ENCODE measurements at regions not wholly inside any gene's neighbourhood (a gene's known extent, or its start where the extent isn't known, plus 50 kb on each side); places are given as distances from the start of the nearest gene placed in this dataset.
A peak's percentile ranks its signal among the peaks of the same experiment; 100 is the strongest.

- Histone ChIP-seq H3K4me1 (no peaks in the 10 kb centered on the region), H3K4me3 (no peak overlapping the region), H3K36me3 (no peaks in the 10 kb centered on the region), H3K9me3 (no peaks in the 10 kb centered on the region), H3K27ac (no peak overlapping the region), H3K27me3 (no peaks in the 10 kb centered on the region)
- ATAC-seq: no peak
- TF ChIP-seq, protein P1, sequence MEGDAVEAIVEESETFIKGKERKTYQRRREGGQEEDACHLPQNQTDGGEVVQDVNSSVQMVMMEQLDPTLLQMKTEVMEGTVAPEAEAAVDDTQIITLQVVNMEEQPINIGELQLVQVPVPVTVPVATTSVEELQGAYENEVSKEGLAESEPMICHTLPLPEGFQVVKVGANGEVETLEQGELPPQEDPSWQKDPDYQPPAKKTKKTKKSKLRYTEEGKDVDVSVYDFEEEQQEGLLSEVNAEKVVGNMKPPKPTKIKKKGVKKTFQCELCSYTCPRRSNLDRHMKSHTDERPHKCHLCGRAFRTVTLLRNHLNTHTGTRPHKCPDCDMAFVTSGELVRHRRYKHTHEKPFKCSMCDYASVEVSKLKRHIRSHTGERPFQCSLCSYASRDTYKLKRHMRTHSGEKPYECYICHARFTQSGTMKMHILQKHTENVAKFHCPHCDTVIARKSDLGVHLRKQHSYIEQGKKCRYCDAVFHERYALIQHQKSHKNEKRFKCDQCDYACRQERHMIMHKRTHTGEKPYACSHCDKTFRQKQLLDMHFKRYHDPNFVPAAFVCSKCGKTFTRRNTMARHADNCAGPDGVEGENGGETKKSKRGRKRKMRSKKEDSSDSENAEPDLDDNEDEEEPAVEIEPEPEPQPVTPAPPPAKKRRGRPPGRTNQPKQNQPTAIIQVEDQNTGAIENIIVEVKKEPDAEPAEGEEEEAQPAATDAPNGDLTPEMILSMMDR (IDR thresholded peaks at IDR 0.05): no peak
- intact Hi-C loops (cut with DNase I): no loop called here
- DNase-seq: no peak
Observed at GRCh38 chr19:31098836-31099235, 250.4 kb downstream of the TSHZ3 start.

DNA sequence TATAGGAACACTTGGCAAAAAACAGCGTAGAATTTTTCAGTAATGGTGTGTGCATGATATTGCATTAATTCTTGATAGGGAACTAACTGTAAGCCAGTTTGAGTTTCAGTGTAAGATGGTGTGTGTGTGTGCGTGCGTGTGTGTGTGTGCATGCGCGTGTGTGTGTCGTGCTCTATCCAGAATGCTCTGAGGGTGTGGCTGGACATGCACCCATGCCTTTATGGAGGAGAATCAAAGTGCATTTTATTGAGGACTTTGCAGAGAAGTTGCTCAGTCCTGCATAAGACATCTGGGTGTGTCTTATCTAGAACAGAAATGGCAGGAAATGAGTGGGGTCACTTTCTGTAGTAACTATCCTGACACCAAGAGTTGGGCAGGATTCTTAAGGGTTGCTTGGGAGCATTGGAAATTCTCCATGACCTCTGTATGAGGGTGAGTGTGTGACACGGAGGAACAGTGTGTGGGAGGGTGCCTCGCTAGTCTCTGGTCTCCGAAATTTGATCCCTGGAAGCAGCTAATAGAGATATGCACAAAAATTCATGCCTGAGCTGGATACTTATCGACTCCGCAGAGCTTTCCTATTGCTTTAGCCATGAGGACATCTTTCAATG is 252.2 kb downstream of the TSHZ3 start:
- Histone ChIP-seq H3K27me3 (no peaks in the 10 kb centered on the region), H3K36me3 (no peaks in the 10 kb centered on the region), H3K27ac (no peak overlapping the region), H3K9me3 (no peaks in the 10 kb centered on the region), H3K4me3 (no peak overlapping the region), H3K4me1 (no peaks in the 10 kb centered on the region)
- no peak for ATAC-seq
- no peak for DNase-seq
- intact Hi-C loops (cut with DNase I): no loop called here
- TF ChIP-seq, protein P1 (IDR thresholded peaks at IDR 0.05): no peak

DNA sequence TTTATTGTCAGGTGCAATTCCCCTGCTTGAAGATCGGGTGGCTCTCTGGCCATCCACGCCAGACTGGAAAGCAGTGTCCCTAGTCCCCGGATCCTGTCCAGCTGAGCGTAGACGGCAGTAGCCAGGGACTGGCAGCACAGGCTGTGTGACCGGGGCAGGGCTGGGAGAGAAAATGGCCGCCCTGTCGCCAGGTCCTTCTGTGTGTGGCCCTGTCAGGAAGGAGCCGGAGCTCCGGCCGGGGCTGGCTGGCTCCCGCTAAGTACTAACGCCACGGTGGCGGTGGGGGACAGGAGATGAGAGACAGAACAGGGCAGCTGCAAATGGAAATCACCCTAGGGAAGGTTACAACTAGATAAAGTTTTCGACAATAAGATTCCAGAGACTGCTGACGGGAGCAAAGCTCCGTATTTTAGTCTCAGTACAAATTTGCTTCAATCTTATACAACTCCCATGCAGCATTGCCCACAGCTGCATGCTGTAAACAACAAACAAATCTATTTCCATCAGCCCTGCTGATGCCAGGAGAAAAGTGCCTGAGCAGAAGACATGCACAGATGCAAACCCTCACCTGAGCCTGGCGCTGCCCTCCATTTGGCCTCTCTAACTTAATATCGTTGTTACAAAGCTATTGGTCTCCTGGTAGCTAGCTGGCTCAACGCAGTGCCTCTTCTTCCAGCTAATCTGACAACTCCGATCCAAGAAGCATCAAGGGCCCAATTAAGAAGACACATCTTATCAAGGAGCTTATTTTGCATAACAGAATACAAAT is 253.0 kb downstream of the TSHZ3 start:
- TF ChIP-seq, protein P1 (IDR thresholded peaks at IDR 0.05): no peak
- no peaks in the 10 kb centered on the region for H3K9me3 ChIP-seq
- no peaks in the 10 kb centered on the region for H3K36me3 ChIP-seq
- no peak for ATAC-seq
- H3K4me3 ChIP-seq: no peak overlapping the region
- intact Hi-C loops (cut with DNase I): no loop called here
- H3K27ac ChIP-seq: no peak overlapping the region
- H3K27me3 ChIP-seq: no peaks in the 10 kb centered on the region
- H3K4me1 ChIP-seq: no peaks in the 10 kb centered on the region
- no peak for DNase-seq

DNA sequence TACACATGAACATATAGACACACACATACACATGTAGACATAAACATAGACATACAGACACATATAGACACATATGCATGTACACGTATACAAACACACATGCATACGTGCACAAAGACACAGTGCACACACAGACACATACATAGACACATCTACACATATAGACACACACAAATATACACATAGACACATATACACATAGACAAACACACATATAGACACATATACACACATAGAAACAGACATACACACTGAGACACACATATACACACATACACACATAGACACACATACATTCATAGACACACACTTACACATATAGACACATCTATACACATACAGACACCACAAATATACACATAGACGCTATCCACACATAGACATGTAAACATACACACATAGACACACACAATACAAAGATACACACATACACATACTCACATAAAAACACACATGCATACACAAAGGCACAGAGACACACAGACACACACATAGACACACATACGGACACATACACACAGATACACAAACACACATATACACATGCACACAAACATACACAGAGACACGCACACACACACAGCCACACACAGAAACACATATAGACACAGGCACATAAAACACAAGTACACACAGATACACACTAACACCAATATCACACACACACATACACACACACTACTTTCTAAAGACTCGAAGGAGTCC is 254.0 kb downstream of the TSHZ3 start:
- ATAC-seq (no peak), DNase-seq (no peak)
- H3K4me1 ChIP-seq: no peaks in the 10 kb centered on the region

GRCh38 chr19:31092274-31092673 is 257.0 kb downstream of the TSHZ3 start:
- Histone ChIP-seq H3K27ac (no peak overlapping the region), H3K36me3 (no peaks in the 10 kb centered on the region), H3K9me3 (no peaks in the 10 kb centered on the region), H3K4me1 (no peaks in the 10 kb centered on the region), H3K27me3 (no peaks in the 10 kb centered on the region), H3K4me3 (no peak overlapping the region)
- intact Hi-C loops (cut with DNase I): no loop called here
- ATAC-seq (peak; percentile 26), DNase-seq (no peak)
- TF ChIP-seq, protein P1 (IDR thresholded peaks at IDR 0.05): no peak

More for the DNA sequence above, 254.0 kb downstream of the TSHZ3 start:
- no peak overlapping the region for H3K4me3 ChIP-seq
- no peaks in the 10 kb centered on the region for H3K9me3 ChIP-seq
- intact Hi-C loops (cut with DNase I): no loop called here
- H3K36me3 ChIP-seq: no peaks in the 10 kb centered on the region
- H3K27me3 ChIP-seq: no peaks in the 10 kb centered on the region
- H3K27ac ChIP-seq: no peak overlapping the region
- TF ChIP-seq, protein P1 (IDR thresholded peaks at IDR 0.05): no peak
